Endothelial cell of umbilical vein (primary cell): ENCODE measurements at regions not wholly inside any gene's neighbourhood (a gene's known extent, or its start where the extent isn't known, plus 50 kb on each side); places are given as distances from the start of the nearest gene placed in this dataset.

Source experiments
- BruUV-seq: library from RNA; stranded (reverse); fragments of 400-500 nt; replicated peaks from 2 replicates; lab custom pipeline; 2021; lab: Mats Ljungman, UMichigan
- CTCF ChIA-PET: fragments of 300-600, 350-600 bp; sonication (Branson Sonifier 250); formaldehyde crosslinking; loops from one replicate; lab custom pipeline; 2021; ENCODE audit warnings: antibody characterized with exemption, inconsistent platforms; lab: Charles Lee
- POLR2A ChIA-PET: fragments of 300-600, 350-600 bp; sonication (Branson Sonifier 250); formaldehyde crosslinking; loops from one replicate; lab custom pipeline; 2021; ENCODE audit warnings: antibody characterized with exemption, inconsistent platforms; lab: Charles Lee
- DNase-seq: peaks from one replicate; pipeline ENCODE4 v3.0.0-alpha.2; 2011; ENCODE audit warnings: low read depth, low spot score
- FAIRE-seq: peaks from 2 replicates; lab custom pipeline; 2011; peaks lifted over from hg19 to GRCh38; lab: Jason Lieb, UNC
- H2AFZ ChIP-seq: 2 replicates; pipeline ENCODE4 v1.6.0; 2012; ENCODE audit warnings: low read depth, low read length, control low read depth, inconsistent platforms
- H3K27ac ChIP-seq: 2 replicates; pipeline ENCODE4 v1.5.1; 2011; ENCODE audit warnings: low read depth, mild to moderate bottlenecking, control low read depth, low read length, moderate library complexity; ENCODE audit not compliant: insufficient read depth
- H3K27me3 ChIP-seq, 2 experiments: 2 replicates each; pipeline versions ENCODE4 v1.6.0 to v1.6.1; 2011; ENCODE audit warnings: low read length in 2 of 2, mixed read lengths in 1 of 2; ENCODE audit not compliant: control insufficient read depth in 2 of 2, insufficient read depth in 2 of 2
- H3K36me3 ChIP-seq, 2 experiments: 2 replicates in 1 of 2; 3 replicates in 1 of 2; pipeline ENCODE4 v1.5.1; 2011; ENCODE audit warnings: low read length in 2 of 2, mild to moderate bottlenecking in 1 of 2, moderate library complexity in 1 of 2; ENCODE audit not compliant: control insufficient read depth in 2 of 2, insufficient read depth in 2 of 2; ENCODE audit errors: extremely low read depth in 1 of 2
- H3K4me1 ChIP-seq: 3 replicates; pipeline ENCODE4 v1.5.1; 2011; ENCODE audit warnings: mild to moderate bottlenecking, low read length; ENCODE audit not compliant: control insufficient read depth, insufficient read depth; ENCODE audit errors: extremely low read depth
- H3K4me2 ChIP-seq: 2 replicates; pipeline ENCODE4 v1.6.1; 2011; ENCODE audit warnings: low read length, control low read depth, mixed read lengths; ENCODE audit not compliant: insufficient read depth
- H3K4me3 ChIP-seq, 3 experiments: fragments of 200-600 bp in 1 of 3; sonication (generic), shearing (Covaris generic) in 1 of 3; replicated peaks in 1 of 3; 2 replicates each; pipeline ENCODE4 v1.5.1; 2011 to 2016; ENCODE audit warnings: control low read depth in 3 of 3, low read length in 3 of 3, mild to moderate bottlenecking in 2 of 3, inconsistent platforms in 1 of 3, low read depth in 1 of 3, moderate library complexity in 1 of 3; ENCODE audit not compliant: insufficient read depth in 1 of 3
- H3K79me2 ChIP-seq: 2 replicates; pipeline ENCODE4 v1.6.0; 2012; ENCODE audit warnings: low read length, inconsistent platforms; ENCODE audit not compliant: control insufficient read depth, insufficient read depth
- H3K9ac ChIP-seq: replicated peaks from 2 replicates; pipeline ENCODE3; 2011; ENCODE audit warnings: low read length, control low read depth; ENCODE audit not compliant: insufficient read depth; ENCODE audit errors: extremely low read depth
- H3K9me1 ChIP-seq: replicated peaks from 3 replicates; pipeline ENCODE4 v1.6.0; 2011; ENCODE audit warnings: mild to moderate bottlenecking, low read length; ENCODE audit not compliant: control insufficient read depth, insufficient read depth; ENCODE audit errors: extremely low read depth
- H3K9me3 ChIP-seq: replicated peaks from 2 replicates; pipeline ENCODE4 v1.5.1; 2012; ENCODE audit warnings: low read length, inconsistent platforms; ENCODE audit not compliant: control insufficient read depth, insufficient read depth
- H4K20me1 ChIP-seq: replicated peaks from 2 replicates; pipeline ENCODE3; 2011; ENCODE audit warnings: mild to moderate bottlenecking, low read length; ENCODE audit not compliant: control insufficient read depth, insufficient read depth; ENCODE audit errors: extremely low read depth
- CTCF ChIP-seq, 2 donors: IDR thresholded peaks; 1 replicate in 1 of 2; 2 replicates in 1 of 2; pipeline ENCODE4 v1.5.1; 2011; ENCODE audit warnings: low read length in 2 of 2, mild to moderate bottlenecking in 2 of 2, moderate library complexity in 2 of 2, control low read depth in 1 of 2, inconsistent platforms in 1 of 2, low read depth in 1 of 2; ENCODE audit not compliant: insufficient read depth in 1 of 2; ENCODE audit errors: extremely low read depth in 1 of 2
- EZH2 ChIP-seq: IDR thresholded peaks from 2 replicates; pipeline ENCODE4 v1.6.1; 2012; ENCODE audit warnings: borderline replicate concordance, low read depth, mild to moderate bottlenecking, moderate library complexity, low read length, inconsistent platforms; ENCODE audit not compliant: severe bottlenecking
- FOS ChIP-seq: IDR thresholded peaks from 2 replicates; pipeline ENCODE4 v1.6.1; 2011; ENCODE audit warnings: mild to moderate bottlenecking, low read length, moderate library complexity, borderline replicate concordance; ENCODE audit not compliant: insufficient read depth
- GATA2 ChIP-seq: IDR thresholded peaks from 2 replicates; pipeline ENCODE4 v1.7.0; 2011; ENCODE audit warnings: low read depth, mild to moderate bottlenecking, moderate library complexity, mixed read lengths, low read length; ENCODE audit not compliant: insufficient read length, insufficient read depth
- JUN ChIP-seq: IDR thresholded peaks from 2 replicates; pipeline ENCODE4 v1.6.1; 2011; ENCODE audit warnings: borderline replicate concordance, low read depth; ENCODE audit not compliant: insufficient read length, insufficient read depth
- MYC ChIP-seq: IDR thresholded peaks from one replicate; pipeline ENCODE4 v1.6.1; 2011; ENCODE audit warnings: mild to moderate bottlenecking, low read depth, low read length
- POLR2A ChIP-seq: IDR thresholded peaks from 2 replicates; pipeline ENCODE4 v1.6.1; 2012; ENCODE audit warnings: low read depth, mild to moderate bottlenecking, control low read depth, low read length
- POLR2AphosphoS5 ChIP-seq: IDR thresholded peaks from 2 replicates; pipeline ENCODE4 v1.6.1; 2012; ENCODE audit warnings: low read depth, mild to moderate bottlenecking, control low read depth, low read length, moderate library complexity; ENCODE audit not compliant: insufficient read depth
- dilution Hi-C: fragments of 300-500 bp; cut with MboI; formaldehyde crosslinking; loops from one replicate; pipeline ENCODE4 v1.15.0; 2019; ENCODE audit warnings: low sequenced_read_pairs; ENCODE audit not compliant: extremely low pct_ligation_motif_present
- intact Hi-C: fragments of 100-400 bp; cut with micrococcal nuclease; formaldehyde crosslinking; loops from one replicate; pipeline ENCODE4 v1.10.0; 2022
- TF ChIP-seq, protein P1 (sequence below): IDR thresholded peaks from 2 replicates; pipeline ENCODE4 v1.6.1; 2011; ENCODE audit not compliant: insufficient read depth, insufficient read length

- intact Hi-C loops (no loop called here), dilution Hi-C loops (no loop called here)
- no peak overlapping the region for H3K4me2 ChIP-seq
- DNase-seq (no peak), FAIRE-seq (no peak)
- H3K36me3 ChIP-seq: no peaks in the 10 kb centered on the region
- H3K79me2 ChIP-seq: no peaks in the 10 kb centered on the region
- no peaks in the 10 kb centered on the region for H3K9me1 ChIP-seq
- CTCF ChIA-PET: no interaction called here
- H3K4me3 ChIP-seq: no peak overlapping the region
- POLR2A ChIA-PET: no interaction called here
- BruUV-seq: no TSS peak
- no peak for TF ChIP-seq CTCF (IDR thresholded peaks at IDR 0.05; ENCODE audit: extremely low read depth in 1 of 2, insufficient read depth in 1 of 2, low read depth in 1 of 2, low read length in 2 of 2)
- no peak for TF ChIP-seq FOS
- no peak for TF ChIP-seq POLR2A
- TF ChIP-seq JUN: no peak
- TF ChIP-seq, protein P1, sequence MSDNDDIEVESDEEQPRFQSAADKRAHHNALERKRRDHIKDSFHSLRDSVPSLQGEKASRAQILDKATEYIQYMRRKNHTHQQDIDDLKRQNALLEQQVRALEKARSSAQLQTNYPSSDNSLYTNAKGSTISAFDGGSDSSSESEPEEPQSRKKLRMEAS: no peak
- TF ChIP-seq POLR2AphosphoS5: no peak
- no peak for TF ChIP-seq MYC
- TF ChIP-seq GATA2: no peak
- no peak for TF ChIP-seq EZH2
- no peaks in the 10 kb centered on the region for H3K27me3 ChIP-seq
- no peak overlapping the region for H3K27ac ChIP-seq
- H4K20me1 ChIP-seq: no peaks in the 10 kb centered on the region
- no peaks in the 10 kb centered on the region for H3K9me3 ChIP-seq
- no peak overlapping the region for H3K9ac ChIP-seq
- H2AFZ ChIP-seq: no peak overlapping the region
- no peaks in the 10 kb centered on the region for H3K4me1 ChIP-seq
Measured at GRCh38 chr4:64889906-64890610, 480.8 kb upstream of the TECRL start.
